Common myeloid progenitor, CD34-positive (primary cell): ENCODE measurements at regions not wholly inside any gene's neighbourhood (a gene's known extent, or its start where the extent isn't known, plus 50 kb on each side); places are given as distances from the start of the nearest gene placed in this dataset.

ENCODE experiments used
- CTCF ChIA-PET: fragments of 350-600 bp; sonication (Branson Sonifier 250); formaldehyde crosslinking; loops from one replicate; lab custom pipeline; 2021; ENCODE audit warnings: antibody characterized with exemption; lab: Charles Lee
- POLR2A ChIA-PET: fragments of 350-600 bp; sonication (Branson Sonifier 250); formaldehyde crosslinking; loops from one replicate; lab custom pipeline; 2021; ENCODE audit warnings: antibody characterized with exemption; lab: Charles Lee
- DNase-seq, 3 donors: peaks; one replicate each; pipeline versions ENCODE4 v3.0.0 to v3.0.0-alpha.2; 2013
- H3K27ac ChIP-seq, 2 experiments: 1 replicate in 1 of 2; 2 replicates in 1 of 2; pipeline ENCODE4 v1.7.0; 2013; ENCODE audit warnings: inconsistent platforms in 2 of 2, low read length in 2 of 2, mild to moderate bottlenecking in 2 of 2, low read depth in 1 of 2, moderate library complexity in 1 of 2; ENCODE audit not compliant: severe bottlenecking in 2 of 2, insufficient read depth in 1 of 2, poor library complexity in 1 of 2
- H3K27me3 ChIP-seq, 5 experiments: replicated peaks in 2 of 5; 1 replicate in 3 of 5; 2 replicates in 2 of 5; pipeline versions ENCODE4 v1.6.1 to v1.7.0; 2013; ENCODE audit warnings: low read length in 4 of 5, mild to moderate bottlenecking in 2 of 5, moderate library complexity in 2 of 5, inconsistent platforms in 1 of 5; ENCODE audit not compliant: insufficient read depth in 5 of 5, control insufficient read depth in 4 of 5
- H3K36me3 ChIP-seq, 4 experiments: 1 replicate in 2 of 4; 2 replicates in 2 of 4; pipeline versions ENCODE4 v1.6.1 to v1.7.0; 2013; ENCODE audit warnings: low read length in 3 of 4, control low read depth in 1 of 4, mild to moderate bottlenecking in 1 of 4; ENCODE audit not compliant: control insufficient read depth in 4 of 4, insufficient read depth in 4 of 4
- H3K4me1 ChIP-seq, 4 experiments: 1 replicate in 3 of 4; 2 replicates in 1 of 4; pipeline versions ENCODE4 v1.6.1 to v1.7.1; 2013; ENCODE audit warnings: low read length in 3 of 4, mild to moderate bottlenecking in 3 of 4, control low read depth in 1 of 4, inconsistent platforms in 1 of 4, moderate library complexity in 1 of 4; ENCODE audit not compliant: control insufficient read depth in 4 of 4, insufficient read depth in 4 of 4; ENCODE audit errors: control extremely low read depth in 1 of 4
- H3K4me3 ChIP-seq, 7 experiments: 1 replicate in 4 of 7; 2 replicates in 3 of 7; pipeline versions ENCODE4 v1.5.1 to v1.7.0; 2013; ENCODE audit warnings: mild to moderate bottlenecking in 7 of 7, low read length in 6 of 7, moderate library complexity in 6 of 7, inconsistent platforms in 2 of 7, low read depth in 2 of 7, control low read depth in 1 of 7; ENCODE audit not compliant: insufficient read depth in 4 of 7, control insufficient read depth in 1 of 7; ENCODE audit errors: extremely low read depth in 1 of 7
- H3K9me3 ChIP-seq, 5 experiments: 1 replicate in 4 of 5; 2 replicates in 1 of 5; pipeline versions ENCODE4 v1.6.1 to v1.7.1; 2013; ENCODE audit warnings: low read length in 4 of 5, mild to moderate bottlenecking in 2 of 5, inconsistent platforms in 1 of 5, low read depth in 1 of 5, moderate library complexity in 1 of 5; ENCODE audit not compliant: control insufficient read depth in 4 of 5, insufficient read depth in 2 of 5; ENCODE audit errors: control extremely low read depth in 1 of 5
- WGBS: methylation state at CpG from one replicate; pipeline ENCODE4 v1.1.5; 2013; ENCODE audit not compliant: insufficient coverage; 5-methylcytosine and 5-hydroxymethylcytosine counted together

DNA sequence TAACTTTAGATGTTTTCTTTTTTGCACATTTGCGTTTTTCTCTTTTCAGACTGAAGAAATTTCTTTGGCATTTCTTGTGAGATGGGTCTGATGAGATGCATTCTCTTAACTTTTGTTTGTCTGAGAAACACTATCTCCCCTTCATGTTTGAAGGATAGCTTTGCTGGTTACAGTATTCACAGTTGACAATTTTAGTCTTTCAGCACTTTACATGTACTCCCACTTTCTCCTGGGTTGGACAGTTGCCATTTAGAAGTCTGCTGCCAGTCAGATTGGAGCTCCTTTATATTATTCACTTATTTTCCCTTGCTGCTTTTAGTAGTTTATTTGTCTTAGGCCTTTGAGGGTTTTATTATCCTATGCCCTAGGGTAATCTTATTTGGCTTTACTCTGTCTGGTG lies 67.3 kb upstream of the VOPP1 start:
- peaks cover 0 to 13% (median 8%) of the 10 kb centered on the region in 4 experiments for H3K4me1 ChIP-seq
- H3K9me3 ChIP-seq: no peaks in the 10 kb centered on the region
- no peak overlapping the region for H3K27ac ChIP-seq
- no peaks in the 10 kb centered on the region for H3K36me3 ChIP-seq
- CTCF ChIA-PET: interaction anchor here (0.8 to 1.5 kb wide), 2 partner anchors 10 to 323 kb away, joined by 3 to 9 read pairs; no protein-coding TSS in a partner anchor
- no CpG with 5 or more reads among the region's 1 CpG for WGBS
- DNase-seq: peak in 2 of 3 donors; percentile 3 to 17
- POLR2A ChIA-PET: no interaction called here
- no peaks in the 10 kb centered on the region for H3K27me3 ChIP-seq
- no peak overlapping the region for H3K4me3 ChIP-seq

DNA sequence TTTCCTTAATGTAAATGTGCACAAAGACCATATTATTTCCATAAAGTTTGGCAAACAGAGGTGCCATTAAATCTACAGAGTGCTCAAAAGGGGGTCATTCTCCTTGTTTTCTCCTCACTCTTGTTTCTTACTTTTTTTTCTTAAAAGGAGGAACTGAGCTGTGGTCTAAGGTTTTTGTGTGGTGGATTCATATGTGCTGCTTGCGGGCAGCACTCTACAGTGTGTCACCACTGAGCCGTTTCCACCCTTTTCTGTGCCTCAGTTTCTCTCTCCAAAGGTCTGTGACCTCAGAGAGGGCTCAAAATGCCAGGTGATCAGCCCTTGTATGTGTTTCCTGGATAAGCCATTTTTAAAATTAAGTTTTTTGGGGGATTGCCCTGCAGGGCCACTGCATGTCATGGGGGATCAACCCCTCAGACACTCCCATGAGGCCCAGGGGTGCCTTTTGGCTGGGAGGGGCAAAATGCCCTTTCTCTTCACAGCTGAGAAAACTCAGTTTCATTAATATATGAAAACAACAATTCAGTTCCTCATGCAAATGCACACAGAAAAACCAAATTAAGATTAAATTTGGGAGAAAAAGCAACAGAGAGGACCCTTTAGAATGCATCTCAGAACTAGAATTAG lies 56.9 kb upstream of the VOPP1 start:
- DNase-seq: peak in 1 of 3 donors; percentile 5
- ChIA-PET POLR2A (no interaction called here), CTCF (interaction anchor here (3.8 kb wide), 1 partner anchor 11 kb away, joined by 9 read pairs; no protein-coding TSS in a partner anchor)
- peaks cover 0 to 7% (median 0%) of the 10 kb centered on the region in 5 experiments for H3K27me3 ChIP-seq
- H3K27ac ChIP-seq: no peak overlapping the region
- no peaks in the 10 kb centered on the region for H3K36me3 ChIP-seq
- H3K4me3 ChIP-seq: no peak overlapping the region
- H3K4me1 ChIP-seq: no peaks in the 10 kb centered on the region
- WGBS: 71% methylated on average over 2 of the region's 2 CpGs
- H3K9me3 ChIP-seq: peaks cover 0 to 6% (median 0%) of the 10 kb centered on the region in 5 experiments

DNA sequence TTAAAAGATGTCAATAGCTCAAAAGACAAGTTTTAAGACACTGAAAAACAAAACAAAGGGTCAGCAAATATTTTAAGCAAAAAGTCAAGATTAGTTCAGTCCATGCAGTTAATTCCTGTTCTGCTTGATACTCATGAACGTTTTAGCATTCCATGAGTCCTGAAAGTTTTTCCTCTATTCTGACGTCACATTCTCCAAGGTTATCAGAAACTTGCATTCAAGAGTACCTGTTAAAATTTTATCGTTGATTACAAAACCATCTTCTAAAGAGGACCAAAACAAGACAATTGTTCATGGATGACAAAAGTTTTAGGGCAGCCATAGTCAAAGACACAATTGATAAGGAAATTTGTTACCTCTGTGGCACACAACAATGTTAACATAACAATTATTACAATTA lies 52.5 kb upstream of the VOPP1 start:
- WGBS: 87% methylated on average over 3 of the region's 3 CpGs
- Histone ChIP-seq H3K9me3 (peaks cover 0 to 6% (median 0%) of the 10 kb centered on the region in 5 experiments), H3K4me1 (no peaks in the 10 kb centered on the region), H3K27ac (no peak overlapping the region), H3K27me3 (peaks cover 0 to 12% (median 2%) of the 10 kb centered on the region in 5 experiments), H3K4me3 (no peak overlapping the region), H3K36me3 (no peaks in the 10 kb centered on the region)
- POLR2A ChIA-PET: no interaction called here
- CTCF ChIA-PET: no interaction called here
- DNase-seq: no peak

DNA sequence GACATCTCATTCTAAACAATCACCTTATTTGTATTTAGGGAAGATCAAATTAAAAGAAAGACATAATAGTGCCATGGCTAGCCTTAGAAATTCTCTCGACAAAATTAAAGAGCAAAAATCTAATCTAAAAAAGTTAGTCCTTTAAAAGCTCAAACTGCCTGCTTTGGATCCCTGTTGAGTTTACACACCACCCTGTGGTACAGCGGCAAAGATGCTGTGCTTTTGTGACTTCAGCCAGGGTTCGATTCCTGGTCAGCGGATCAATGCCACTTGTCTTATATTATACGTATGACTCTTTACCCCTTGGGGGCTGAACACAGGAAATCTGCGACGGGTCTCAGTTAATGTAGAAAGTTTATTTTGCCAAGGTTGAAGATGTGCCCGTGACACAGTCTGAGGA lies 51.3 kb upstream of the VOPP1 start:
- Histone ChIP-seq H3K27ac (no peak overlapping the region), H3K27me3 (peaks cover 0 to 8% (median 2%) of the 10 kb centered on the region in 5 experiments), H3K4me3 (no peak overlapping the region), H3K9me3 (peaks cover 0 to 10% (median 6%) of the 10 kb centered on the region in 5 experiments), H3K36me3 (no peaks in the 10 kb centered on the region), H3K4me1 (no peaks in the 10 kb centered on the region)
- WGBS: 89% methylated on average over 8 of the region's 8 CpGs
- POLR2A ChIA-PET: no interaction called here
- DNase-seq: no peak
- CTCF ChIA-PET: no interaction called here

DNA sequence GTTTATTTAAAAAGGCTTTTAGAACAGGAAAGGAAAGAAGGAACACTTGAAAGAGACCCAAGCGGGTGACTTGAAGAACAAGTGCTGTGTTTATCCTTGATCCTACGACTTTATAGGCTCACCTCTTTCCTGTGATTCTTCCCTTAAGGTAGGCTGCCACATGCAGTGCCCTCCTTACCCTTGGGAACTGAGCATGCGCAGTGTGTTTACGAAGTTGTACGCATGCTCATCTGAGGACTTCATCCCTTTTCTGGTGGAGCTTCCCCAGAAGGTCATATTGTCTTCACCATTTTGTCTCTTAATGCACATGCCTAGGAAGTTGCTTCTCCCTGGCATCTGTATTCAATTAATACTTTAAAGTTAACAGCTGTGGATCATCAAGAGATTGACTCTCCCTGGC lies 49.9 kb upstream of the VOPP1 start:
- 89% methylated on average over 5 of the region's 5 CpGs for WGBS
- CTCF ChIA-PET: no interaction called here
- no peaks in the 10 kb centered on the region for H3K36me3 ChIP-seq

More for the DNA sequence above, 49.9 kb upstream of the VOPP1 start:
- Histone ChIP-seq H3K27me3 (peaks cover 0 to 8% (median 2%) of the 10 kb centered on the region in 5 experiments), H3K27ac (no peak overlapping the region), H3K4me1 (no peaks in the 10 kb centered on the region), H3K4me3 (no peak overlapping the region), H3K9me3 (peaks cover 0 to 10% (median 6%) of the 10 kb centered on the region in 5 experiments)
- DNase-seq: no peak
- POLR2A ChIA-PET: no interaction called here
